ENCODE measurements at regions not wholly inside any gene's neighbourhood (a gene's known extent, or its start where the extent isn't known, plus 50 kb on each side); places are given as distances from the start of the nearest gene placed in this dataset.

DNA sequence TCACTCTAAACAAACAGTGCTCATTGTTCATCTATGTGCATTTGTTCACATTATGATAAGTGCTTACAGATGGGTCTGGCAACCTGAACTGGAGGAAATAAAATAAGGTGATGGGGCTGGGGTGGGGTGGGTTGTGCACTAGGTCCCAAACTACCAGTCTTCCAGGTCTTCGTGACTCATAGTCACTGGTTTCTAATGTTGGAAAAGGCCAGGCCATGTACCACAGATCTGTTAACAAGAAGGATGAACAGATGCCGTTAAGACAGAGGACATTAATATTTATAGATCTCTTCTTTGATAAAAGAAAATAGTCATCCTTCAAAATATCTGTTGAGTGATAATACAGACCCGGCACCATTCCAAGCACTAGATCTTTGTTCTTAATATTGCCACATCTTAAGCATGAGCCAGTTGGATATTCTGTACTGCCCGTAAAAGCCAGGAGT, 71.4 kb upstream of the STARD4 start:
- in situ Hi-C loops (cut with HindIII; ENCODE audit: low sequenced_read_pairs): no loop called here
- no peak overlapping the region for H3K4me3 ChIP-seq (ENCODE audit: low read depth, low read length)
- no peak for DNase-seq (ENCODE audit: low read depth, low spot score)
- no peak for TF ChIP-seq CTCF (IDR thresholded peaks at IDR 0.05; ENCODE audit: low read depth, low read length)

DNA sequence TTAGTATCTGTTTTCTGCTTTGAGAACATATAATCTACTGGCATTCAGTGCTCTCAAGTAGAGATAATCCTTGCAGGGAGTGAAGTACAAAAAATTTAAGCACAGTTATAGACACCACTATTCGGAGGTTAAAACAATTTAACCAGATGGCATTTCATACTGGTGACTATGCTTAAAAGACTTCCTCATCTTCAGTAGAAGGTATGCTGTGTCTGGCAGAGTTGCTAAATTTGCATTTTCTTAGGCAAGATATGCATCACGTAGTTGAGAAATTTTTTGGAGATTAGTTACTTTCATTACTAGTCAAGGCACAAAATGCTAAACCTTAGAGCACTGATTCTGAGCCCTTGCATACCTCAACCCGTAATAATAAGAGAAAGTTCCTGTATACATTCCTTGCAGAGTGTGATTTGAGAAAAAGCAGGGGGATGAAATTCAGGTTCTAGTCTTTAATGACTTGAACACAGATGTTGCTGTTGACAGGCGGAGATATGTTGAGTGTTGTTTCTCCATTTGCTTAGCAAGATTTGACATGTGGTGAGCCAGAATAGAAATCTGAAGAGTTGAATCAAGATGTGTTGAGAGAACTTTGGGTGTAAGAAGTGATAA, 70.8 kb upstream of the STARD4 start:
- peak; percentile 70 for DNase-seq (ENCODE audit: low read depth, low spot score)
- no peak overlapping the region for H3K4me3 ChIP-seq (ENCODE audit: low read depth, low read length)
- in situ Hi-C loops (cut with HindIII; ENCODE audit: low sequenced_read_pairs): no loop called here
- no peak for TF ChIP-seq CTCF (IDR thresholded peaks at IDR 0.05; ENCODE audit: low read depth, low read length)

GRCh38 chr5:111582451-111582850, 70.1 kb upstream of the STARD4 start:
- no peak for DNase-seq (ENCODE audit: low read depth, low spot score)
- no peak for TF ChIP-seq CTCF (IDR thresholded peaks at IDR 0.05; ENCODE audit: low read depth, low read length)
- in situ Hi-C loops (cut with HindIII; ENCODE audit: low sequenced_read_pairs): no loop called here
- H3K4me3 ChIP-seq (ENCODE audit: low read depth, low read length): no peak overlapping the region

GRCh38 chr5:111580956-111581355, 68.6 kb upstream of the STARD4 start:
- in situ Hi-C loops (cut with HindIII; ENCODE audit: low sequenced_read_pairs): no loop called here
- no peak for DNase-seq (ENCODE audit: low read depth, low spot score)
- no peak for TF ChIP-seq CTCF (IDR thresholded peaks at IDR 0.05; ENCODE audit: low read depth, low read length)
- H3K4me3 ChIP-seq (ENCODE audit: low read depth, low read length): no peak overlapping the region

DNA sequence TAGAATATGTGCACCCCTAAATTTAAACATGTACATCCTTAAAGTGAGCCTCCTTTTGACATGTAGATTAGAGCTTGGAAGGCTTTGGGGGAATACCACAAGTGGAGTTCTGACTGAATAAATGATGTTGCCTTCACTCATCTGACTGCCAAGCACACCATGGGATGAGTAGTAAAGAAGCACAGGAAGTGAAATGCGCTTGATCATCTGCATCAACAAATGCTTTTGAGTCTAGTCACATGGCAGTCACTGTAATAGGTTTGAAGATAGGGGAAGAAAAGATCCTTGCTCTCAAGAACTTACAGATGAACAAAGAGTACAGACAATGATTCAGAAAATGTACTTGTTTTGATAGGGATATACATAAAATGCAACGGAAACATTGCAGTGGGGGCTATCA, 62.0 kb upstream of the STARD4 start:
- in situ Hi-C loops (cut with HindIII; ENCODE audit: low sequenced_read_pairs): no loop called here
- DNase-seq (ENCODE audit: low read depth, low spot score): no peak
- H3K4me3 ChIP-seq (ENCODE audit: low read depth, low read length): no peak overlapping the region
- no peak for TF ChIP-seq CTCF (IDR thresholded peaks at IDR 0.05; ENCODE audit: low read depth, low read length)

GRCh38 chr5:111572561-111572960, 60.2 kb upstream of the STARD4 start:
- in situ Hi-C loops (cut with HindIII; ENCODE audit: low sequenced_read_pairs): no loop called here
- TF ChIP-seq CTCF (IDR thresholded peaks at IDR 0.05; ENCODE audit: low read depth, low read length): no peak
- no peak for DNase-seq (ENCODE audit: low read depth, low spot score)
- H3K4me3 ChIP-seq (ENCODE audit: low read depth, low read length): no peak overlapping the region
